HAP-1 (cell line): ENCODE measurements at regions not wholly inside any gene's neighbourhood (a gene's known extent, or its start where the extent isn't known, plus 50 kb on each side); places are given as distances from the start of the nearest gene placed in this dataset.
A peak's percentile ranks its signal among the peaks of the same experiment; 100 is the strongest.

Source experiments
- DNase-seq, 2 experiments: peaks; one replicate each; pipeline ENCODE4 v3.0.0-alpha.2; 2016 to 2020; ENCODE audit warnings: low spot score in 2 of 2
- H3K27me3 ChIP-seq: fragments of 250-450 bp; sonication (Bioruptor Pico); 2 replicates; pipeline ENCODE4 v1.5.1; 2020; ENCODE audit warnings: low read depth, mild to moderate bottlenecking, moderate library complexity
- H3K36me3 ChIP-seq: fragments of 250-450 bp; sonication (Bioruptor Pico); replicated peaks from 2 replicates; pipeline ENCODE4 v1.5.1; 2020; ENCODE audit warnings: mild to moderate bottlenecking
- H3K4me1 ChIP-seq: fragments of 250-450 bp; sonication (Bioruptor Pico); 2 replicates; pipeline ENCODE4 v1.5.1; 2020; ENCODE audit warnings: mild to moderate bottlenecking
- H3K4me3 ChIP-seq: fragments of 250-450 bp; sonication (Bioruptor Pico); 2 replicates; pipeline ENCODE4 v1.5.1; 2020; ENCODE audit warnings: mild to moderate bottlenecking, moderate library complexity
- H3K9me3 ChIP-seq: fragments of 250-450 bp; sonication (Bioruptor Pico); 2 replicates; pipeline ENCODE4 v1.5.1; 2020; ENCODE audit warnings: mild to moderate bottlenecking, moderate library complexity
- in situ Hi-C: fragments of 300-500 bp; cut with MboI; formaldehyde crosslinking; loops from 3 replicates; pipeline ENCODE4 v1.14.3; 2020; ENCODE audit warnings: low sequenced_read_pairs, inconsistent platforms, mixed read lengths

GRCh38 chr6:14278006-14278405 is 160.4 kb downstream of the CD83 start:
- no peaks in the 10 kb centered on the region for H3K4me1 ChIP-seq
- no peaks in the 10 kb centered on the region for H3K27me3 ChIP-seq
- DNase-seq, result no peak
- no peaks in the 10 kb centered on the region for H3K9me3 ChIP-seq
- H3K4me3 ChIP-seq, result no peak overlapping the region
- in situ Hi-C loops, result no loop called here
- no peaks in the 10 kb centered on the region for H3K36me3 ChIP-seq

GRCh38 chr6:14278446-14278845 is 160.9 kb downstream of the CD83 start:
- Histone ChIP-seq H3K4me3 (no peak overlapping the region), H3K9me3 (no peaks in the 10 kb centered on the region), H3K36me3 (no peaks in the 10 kb centered on the region), H3K4me1 (no peaks in the 10 kb centered on the region), H3K27me3 (no peaks in the 10 kb centered on the region)
- no peak for DNase-seq
- in situ Hi-C loops, result no loop called here

GRCh38 chr6:14280006-14280510 is 162.5 kb downstream of the CD83 start:
- no peaks in the 10 kb centered on the region for H3K4me1 ChIP-seq
- H3K36me3 ChIP-seq, result no peaks in the 10 kb centered on the region
- no peaks in the 10 kb centered on the region for H3K27me3 ChIP-seq
- no peak overlapping the region for H3K4me3 ChIP-seq
- in situ Hi-C loops, result no loop called here
- no peaks in the 10 kb centered on the region for H3K9me3 ChIP-seq
- no peak for DNase-seq

DNA sequence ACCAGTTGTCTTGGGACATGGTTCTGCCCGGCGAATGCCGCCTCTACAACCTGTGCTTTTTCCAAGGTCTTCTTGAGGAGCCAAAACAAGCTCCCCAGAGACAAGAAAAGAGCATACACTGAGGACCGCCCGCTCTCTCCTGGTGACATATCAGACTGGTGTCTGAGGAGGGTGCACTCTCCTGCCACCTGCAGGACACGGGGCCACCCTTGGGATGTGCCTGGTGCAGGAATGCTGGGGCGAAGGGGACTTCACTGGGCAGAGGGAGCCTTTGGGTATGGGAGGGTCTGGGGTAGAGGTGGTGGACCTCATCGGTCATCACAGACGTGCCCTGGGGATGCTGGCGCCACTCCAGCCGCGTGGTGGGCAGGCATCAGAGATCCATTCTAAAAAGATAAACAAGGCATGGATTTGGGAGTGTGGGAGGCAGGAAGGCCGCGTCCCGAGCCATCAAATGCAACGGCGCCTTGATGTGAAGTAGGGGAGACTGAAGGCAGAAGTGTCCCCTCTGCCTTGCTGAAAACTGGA is 163.3 kb downstream of the CD83 start:
- H3K4me3 ChIP-seq, result no peak overlapping the region
- in situ Hi-C loops, result no loop called here
- no peaks in the 10 kb centered on the region for H3K9me3 ChIP-seq
- no peaks in the 10 kb centered on the region for H3K36me3 ChIP-seq
- no peaks in the 10 kb centered on the region for H3K27me3 ChIP-seq
- H3K4me1 ChIP-seq, result no peaks in the 10 kb centered on the region
- DNase-seq, result peak in 1 of 2 experiments; percentile 27

DNA sequence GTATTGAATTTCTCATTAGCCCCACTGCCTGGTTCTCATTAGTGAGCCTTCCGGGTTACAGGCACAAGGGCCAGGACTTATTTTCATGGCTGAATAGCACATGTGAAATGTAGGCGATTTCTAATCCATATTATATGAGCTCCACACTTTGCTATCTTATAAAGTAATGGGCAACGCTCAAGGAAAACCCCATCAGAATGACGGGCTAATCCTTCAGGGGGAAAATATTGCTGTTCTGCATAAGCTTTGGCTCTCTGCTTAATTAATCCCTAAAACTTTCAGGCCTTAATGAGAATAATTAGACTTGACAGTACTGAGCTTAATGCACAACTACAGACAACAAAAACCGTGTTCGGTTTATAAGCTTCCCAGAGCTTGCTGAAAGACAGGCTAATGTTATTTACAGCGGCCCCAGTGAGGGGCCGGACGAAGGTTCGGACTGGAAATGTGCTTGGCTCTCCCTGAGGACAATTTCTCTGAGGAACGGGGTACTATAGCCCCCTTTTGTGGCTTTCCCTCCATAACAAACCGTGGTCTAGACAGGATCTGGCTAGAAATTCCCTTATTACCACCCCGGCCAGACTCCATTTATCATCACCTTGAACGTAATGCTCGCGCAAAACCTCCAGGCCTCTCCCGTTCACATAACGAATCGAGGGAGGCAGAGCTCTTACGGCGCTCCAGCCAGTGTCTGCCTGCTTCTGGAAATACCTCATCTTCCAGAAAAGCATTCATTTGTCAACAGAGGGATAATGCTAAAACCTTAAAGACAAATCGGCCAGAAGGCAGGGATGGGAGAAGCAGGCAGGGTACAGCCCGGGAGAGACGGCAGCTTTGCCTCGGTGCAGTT is 164.5 kb downstream of the CD83 start:
- Histone ChIP-seq H3K4me3 (no peak overlapping the region), H3K36me3 (no peaks in the 10 kb centered on the region), H3K4me1 (no peaks in the 10 kb centered on the region)

GRCh38 chr6:14282854-14283505 is 165.4 kb downstream of the CD83 start:
- Histone ChIP-seq H3K4me1 (no peaks in the 10 kb centered on the region), H3K9me3 (no peaks in the 10 kb centered on the region), H3K27me3 (no peaks in the 10 kb centered on the region), H3K36me3 (no peaks in the 10 kb centered on the region), H3K4me3 (no peak overlapping the region)
- in situ Hi-C loops, result no loop called here
- no peak for DNase-seq

More for the DNA sequence above, 164.5 kb downstream of the CD83 start:
- DNase-seq, result no peak
- no peaks in the 10 kb centered on the region for H3K27me3 ChIP-seq
- in situ Hi-C loops, result no loop called here
- H3K9me3 ChIP-seq, result no peaks in the 10 kb centered on the region

- Histone ChIP-seq H3K4me3 (no peak overlapping the region), H3K27me3 (no peaks in the 10 kb centered on the region), H3K4me1 (no peaks in the 10 kb centered on the region), H3K9me3 (no peaks in the 10 kb centered on the region), H3K36me3 (no peaks in the 10 kb centered on the region)
- DNase-seq, result no peak
- in situ Hi-C loops, result no loop called here
Measured at GRCh38 chr6:14283600-14284235, 166.1 kb downstream of the CD83 start.

DNA sequence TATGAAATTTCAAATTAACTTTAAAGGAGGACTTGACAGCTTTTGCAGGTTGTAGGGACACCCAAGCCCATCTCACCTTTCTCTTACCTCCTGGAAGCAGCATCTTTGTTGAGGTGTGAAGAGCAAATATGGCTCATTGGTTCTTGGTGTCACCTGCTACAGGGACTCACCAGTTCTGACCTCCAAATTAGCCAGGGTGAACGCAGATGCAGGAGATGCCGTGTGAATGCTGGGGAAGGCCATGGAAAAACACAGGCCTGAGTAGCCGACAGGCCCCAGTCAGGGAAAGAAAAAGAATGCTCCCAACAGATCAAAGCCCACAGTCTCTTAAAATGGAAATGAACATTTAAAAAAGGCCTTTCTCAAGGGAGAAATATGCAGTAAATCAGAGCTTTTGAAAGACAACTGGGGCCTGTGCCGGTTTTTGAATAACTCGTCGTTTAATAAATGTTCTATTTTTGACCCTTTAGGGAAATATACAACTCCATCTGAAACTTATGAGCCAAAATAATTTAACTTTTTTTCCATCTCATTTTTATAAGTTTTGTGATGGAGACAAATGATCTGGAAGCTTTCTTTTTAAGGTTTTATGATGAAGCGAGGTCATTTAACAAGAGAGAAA is 167.5 kb downstream of the CD83 start:
- no peak for DNase-seq
- Histone ChIP-seq H3K4me3 (no peak overlapping the region), H3K36me3 (no peaks in the 10 kb centered on the region), H3K27me3 (no peaks in the 10 kb centered on the region), H3K9me3 (no peaks in the 10 kb centered on the region), H3K4me1 (no peaks in the 10 kb centered on the region)
- in situ Hi-C loops, result no loop called here

- H3K4me3 ChIP-seq, result no peak overlapping the region
- no peaks in the 10 kb centered on the region for H3K4me1 ChIP-seq
- H3K27me3 ChIP-seq, result peaks cover under 1% of the 10 kb centered on the region; the same call in 1 of the 2 replicates
- H3K36me3 ChIP-seq, result no peaks in the 10 kb centered on the region
- DNase-seq, result no peak
- in situ Hi-C loops, result no loop called here
- no peaks in the 10 kb centered on the region for H3K9me3 ChIP-seq
Measured at GRCh38 chr6:14286144-14286543, 168.6 kb downstream of the CD83 start.

DNA sequence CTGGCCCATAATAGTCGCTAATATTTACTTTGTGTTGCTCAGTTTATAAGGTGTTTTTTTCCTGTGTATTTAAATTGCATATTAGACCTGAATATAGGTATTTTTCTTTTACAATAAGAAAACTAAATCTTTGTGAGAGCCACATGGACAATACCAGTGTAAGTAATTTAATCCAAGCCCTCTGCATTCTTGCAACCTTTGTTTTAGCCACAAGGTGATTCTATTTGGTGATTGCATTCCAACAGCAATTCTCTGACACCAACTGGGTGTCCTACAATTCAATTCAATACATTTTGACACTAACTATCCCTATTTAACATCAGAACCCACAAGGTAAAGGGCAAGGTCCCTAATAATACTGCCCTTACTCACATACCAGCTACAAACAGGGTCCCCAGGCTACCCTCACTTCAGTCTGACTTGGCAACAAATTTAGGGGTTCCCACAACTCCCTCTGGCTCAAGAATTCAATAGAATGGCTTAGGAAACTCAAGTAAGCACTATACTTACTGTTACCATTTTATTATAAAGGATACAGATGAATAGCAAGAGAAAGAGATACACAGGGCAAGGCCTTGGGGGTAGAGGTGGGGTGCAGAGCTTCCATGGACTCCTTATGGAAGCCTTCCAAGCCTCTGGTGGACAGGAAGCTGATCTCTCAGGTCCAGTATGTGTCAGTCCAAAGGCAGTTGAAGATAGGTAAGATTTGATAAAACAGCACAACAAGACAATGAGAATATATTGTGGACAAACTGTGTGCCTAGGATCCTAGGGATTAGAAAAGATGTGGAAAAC is 169.3 kb downstream of the CD83 start:
- H3K36me3 ChIP-seq, result no peaks in the 10 kb centered on the region
- peaks cover 4% of the 10 kb centered on the region; the same call in 1 of the 2 replicates for H3K27me3 ChIP-seq
- no peak overlapping the region for H3K4me3 ChIP-seq
- no peak for DNase-seq
- no peaks in the 10 kb centered on the region for H3K9me3 ChIP-seq
- in situ Hi-C loops, result no loop called here
- no peaks in the 10 kb centered on the region for H3K4me1 ChIP-seq

- Histone ChIP-seq H3K9me3 (no peaks in the 10 kb centered on the region), H3K4me3 (no peak overlapping the region), H3K27me3 (peaks cover 4% of the 10 kb centered on the region; the same call in 1 of the 2 replicates), H3K36me3 (no peaks in the 10 kb centered on the region), H3K4me1 (no peaks in the 10 kb centered on the region)
- in situ Hi-C loops, result no loop called here
- DNase-seq, result no peak
Measured at GRCh38 chr6:14287707-14288106, 170.1 kb downstream of the CD83 start.

GRCh38 chr6:14288910-14289309 is 171.3 kb downstream of the CD83 start:
- Histone ChIP-seq H3K27me3 (peaks cover 4% of the 10 kb centered on the region; the same call in 1 of the 2 replicates), H3K4me3 (no peak overlapping the region), H3K9me3 (no peaks in the 10 kb centered on the region), H3K4me1 (no peaks in the 10 kb centered on the region), H3K36me3 (no peaks in the 10 kb centered on the region)
- in situ Hi-C loops, result no loop called here
- no peak for DNase-seq
